ENCODE measurements at regions not wholly inside any gene's neighbourhood (a gene's known extent, or its start where the extent isn't known, plus 50 kb on each side); places are given as distances from the start of the nearest gene placed in this dataset.

GRCh38 chr1:103362348-103363007 lies 163.0 kb upstream of the RNPC3 start:
- no peak for TF ChIP-seq CTCF (IDR thresholded peaks at IDR 0.05)
- no peak for TF ChIP-seq POLR2A (IDR thresholded peaks at IDR 0.05)
